ENCODE measurements at regions not wholly inside any gene's neighbourhood (a gene's known extent, or its start where the extent isn't known, plus 50 kb on each side); places are given as distances from the start of the nearest gene placed in this dataset.

DNA sequence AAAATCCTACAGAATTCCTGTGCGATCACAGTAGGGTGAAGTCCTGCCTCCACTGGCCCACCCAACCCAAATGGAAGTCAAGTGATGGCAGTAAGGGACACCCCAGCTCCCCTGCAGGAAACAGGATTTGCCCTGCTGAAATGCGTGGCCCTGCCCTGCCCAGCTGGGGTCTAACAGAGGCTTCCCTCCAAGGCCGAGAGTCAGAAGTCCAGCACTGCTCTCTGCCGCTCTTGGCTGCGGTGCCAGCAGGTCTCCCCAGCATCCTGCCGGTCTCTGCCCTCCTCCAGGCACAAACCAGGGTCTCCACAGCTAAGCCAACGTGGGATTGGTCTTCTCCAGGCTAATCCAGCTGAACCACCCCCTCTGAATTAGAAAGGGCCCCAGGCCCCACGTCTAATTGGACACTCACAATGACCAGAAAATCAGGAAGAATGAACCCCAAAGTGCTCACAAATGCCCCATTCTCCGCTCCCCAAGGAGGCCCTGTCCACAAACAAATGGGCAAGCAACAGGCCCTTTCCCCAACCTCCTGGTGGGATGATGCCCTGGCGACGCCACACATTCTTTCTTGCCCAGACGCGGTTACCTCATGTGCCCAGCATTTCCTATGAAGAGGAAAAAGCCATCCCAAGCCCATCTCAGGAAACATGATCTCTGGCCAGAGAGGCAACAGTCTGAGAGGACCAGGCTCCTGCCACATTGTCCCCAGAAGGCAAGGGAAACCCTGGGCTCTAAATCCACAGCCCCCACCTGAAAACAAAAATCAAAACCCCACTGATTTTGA is 117.2 kb downstream of the BANF2 start:
- no peak for TF ChIP-seq POLR2A (IDR thresholded peaks at IDR 0.05)
- no peak for TF ChIP-seq CTCF (IDR thresholded peaks at IDR 0.05)
- TF ChIP-seq EP300 (IDR thresholded peaks at IDR 0.05), result no peak

All from suprapubic skin (tissue), 3 donors.